Type B pancreatic cell (in vitro differentiated cells): ENCODE measurements at regions not wholly inside any gene's neighbourhood (a gene's known extent, or its start where the extent isn't known, plus 50 kb on each side); places are given as distances from the start of the nearest gene placed in this dataset.

Experiments
- DNase-seq: peaks from one replicate; pipeline ENCODE4 v3.0.0; 2021; ENCODE audit warnings: mixed read lengths; ENCODE audit not compliant: unreplicated experiment; ENCODE audit errors: extremely low spot score
- H3K27ac Mint-ChIP-seq: 2 replicates; pipeline ENCODE4 v1.8.0; 2021; ENCODE audit warnings: mild to moderate bottlenecking, mixed read lengths
- H3K27me3 Mint-ChIP-seq: 2 replicates; pipeline ENCODE4 v1.8.0; 2021; ENCODE audit warnings: mixed read lengths
- H3K36me3 Mint-ChIP-seq: 2 replicates; pipeline ENCODE4 v1.8.0; 2021; ENCODE audit warnings: mixed read lengths
- H3K4me1 Mint-ChIP-seq: one replicate; pipeline ENCODE4 v1.8.0; 2021; ENCODE audit warnings: mixed read lengths; ENCODE audit not compliant: unreplicated experiment
- H3K4me3 Mint-ChIP-seq: 2 replicates; pipeline ENCODE4 v1.8.0; 2021; ENCODE audit warnings: mild to moderate bottlenecking, mixed read lengths
- H3K9me3 Mint-ChIP-seq: 2 replicates; pipeline ENCODE4 v1.8.0; 2021; ENCODE audit warnings: mixed read lengths
- CTCF ChIP-seq: fragments of 200-600 bp; sonication (generic); conservative IDR thresholded peaks from 2 replicates; pipeline ENCODE4 v1.5.0; 2021; ENCODE audit warnings: antibody characterized with exemption, mild to moderate bottlenecking

- no peak for DNase-seq
- Mint-ChIP-seq H3K4me1 (no peaks in the 10 kb centered on the region), H3K9me3 (peaks cover 3% of the 10 kb centered on the region), H3K27ac (no peak overlapping the region), H3K27me3 (peaks cover 5% of the 10 kb centered on the region), H3K36me3 (no peaks in the 10 kb centered on the region), H3K4me3 (no peak overlapping the region)
- no peak for TF ChIP-seq CTCF
These were observed 51.3 kb upstream of the CLDN18 start for GRCh38 chr3:137958636-137959035.
